ENCODE measurements at regions not wholly inside any gene's neighbourhood (a gene's known extent, or its start where the extent isn't known, plus 50 kb on each side); places are given as distances from the start of the nearest gene placed in this dataset.

DNA sequence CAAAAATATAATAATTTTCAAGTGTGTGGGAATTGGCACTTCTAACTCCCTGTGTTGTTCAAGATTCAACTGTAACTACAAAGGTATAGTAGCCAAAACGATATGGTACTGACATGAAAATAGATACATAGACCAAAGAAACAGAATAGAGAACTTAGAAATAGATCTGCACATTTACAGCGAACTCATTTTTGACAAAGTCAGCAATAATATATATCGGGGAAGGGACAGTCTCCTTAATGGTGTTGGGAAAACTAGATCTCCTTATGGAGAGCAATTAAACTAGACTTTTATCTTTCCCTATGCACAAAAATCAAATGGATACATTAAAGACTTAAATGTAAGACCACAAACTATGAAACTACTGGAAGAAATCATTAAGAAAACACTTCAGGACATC, 1530.6 kb upstream of the SLC39A10 start:
- FAIRE-seq, result no peak
- no TSS peak for BruUV-seq (replicated peaks)

More for the DNA sequence above, 1530.6 kb upstream of the SLC39A10 start:
- in situ Hi-C loops (cut with MboI) (no loop called here), intact Hi-C loops (cut with micrococcal nuclease; ENCODE audit: unreplicated experiment) (no loop called here)
- WGBS (ENCODE audit: insufficient coverage, insufficient replicate concordance, low lambda C conversion rate, missing lambda C conversion rate), result 66% methylated on average over 3 of the region's 3 CpGs
- DNase-seq (ENCODE audit: low read depth, low spot score) (no peak), ATAC-seq (no peak)
- TF ChIP-seq SUPT20H (IDR thresholded peaks at IDR 0.05; ENCODE audit: borderline replicate concordance, control insufficient read depth, low read depth, low read length), result no peak
- no peak for TF ChIP-seq ESRRA (IDR thresholded peaks at IDR 0.05; ENCODE audit: low read length)
- TF ChIP-seq E4F1 (IDR thresholded peaks at IDR 0.05; ENCODE audit: borderline replicate concordance, partially characterized antibody), result no peak
- no peak for TF ChIP-seq IKZF2 (IDR thresholded peaks at IDR 0.05)
- TF ChIP-seq MTA2 (IDR thresholded peaks at IDR 0.05; ENCODE audit: low read depth), result no peak
- TF ChIP-seq NR2C2 (IDR thresholded peaks at IDR 0.05; ENCODE audit: borderline replicate concordance, control insufficient read depth, insufficient read length, low read depth), result no peak
- TF ChIP-seq, protein P1, sequence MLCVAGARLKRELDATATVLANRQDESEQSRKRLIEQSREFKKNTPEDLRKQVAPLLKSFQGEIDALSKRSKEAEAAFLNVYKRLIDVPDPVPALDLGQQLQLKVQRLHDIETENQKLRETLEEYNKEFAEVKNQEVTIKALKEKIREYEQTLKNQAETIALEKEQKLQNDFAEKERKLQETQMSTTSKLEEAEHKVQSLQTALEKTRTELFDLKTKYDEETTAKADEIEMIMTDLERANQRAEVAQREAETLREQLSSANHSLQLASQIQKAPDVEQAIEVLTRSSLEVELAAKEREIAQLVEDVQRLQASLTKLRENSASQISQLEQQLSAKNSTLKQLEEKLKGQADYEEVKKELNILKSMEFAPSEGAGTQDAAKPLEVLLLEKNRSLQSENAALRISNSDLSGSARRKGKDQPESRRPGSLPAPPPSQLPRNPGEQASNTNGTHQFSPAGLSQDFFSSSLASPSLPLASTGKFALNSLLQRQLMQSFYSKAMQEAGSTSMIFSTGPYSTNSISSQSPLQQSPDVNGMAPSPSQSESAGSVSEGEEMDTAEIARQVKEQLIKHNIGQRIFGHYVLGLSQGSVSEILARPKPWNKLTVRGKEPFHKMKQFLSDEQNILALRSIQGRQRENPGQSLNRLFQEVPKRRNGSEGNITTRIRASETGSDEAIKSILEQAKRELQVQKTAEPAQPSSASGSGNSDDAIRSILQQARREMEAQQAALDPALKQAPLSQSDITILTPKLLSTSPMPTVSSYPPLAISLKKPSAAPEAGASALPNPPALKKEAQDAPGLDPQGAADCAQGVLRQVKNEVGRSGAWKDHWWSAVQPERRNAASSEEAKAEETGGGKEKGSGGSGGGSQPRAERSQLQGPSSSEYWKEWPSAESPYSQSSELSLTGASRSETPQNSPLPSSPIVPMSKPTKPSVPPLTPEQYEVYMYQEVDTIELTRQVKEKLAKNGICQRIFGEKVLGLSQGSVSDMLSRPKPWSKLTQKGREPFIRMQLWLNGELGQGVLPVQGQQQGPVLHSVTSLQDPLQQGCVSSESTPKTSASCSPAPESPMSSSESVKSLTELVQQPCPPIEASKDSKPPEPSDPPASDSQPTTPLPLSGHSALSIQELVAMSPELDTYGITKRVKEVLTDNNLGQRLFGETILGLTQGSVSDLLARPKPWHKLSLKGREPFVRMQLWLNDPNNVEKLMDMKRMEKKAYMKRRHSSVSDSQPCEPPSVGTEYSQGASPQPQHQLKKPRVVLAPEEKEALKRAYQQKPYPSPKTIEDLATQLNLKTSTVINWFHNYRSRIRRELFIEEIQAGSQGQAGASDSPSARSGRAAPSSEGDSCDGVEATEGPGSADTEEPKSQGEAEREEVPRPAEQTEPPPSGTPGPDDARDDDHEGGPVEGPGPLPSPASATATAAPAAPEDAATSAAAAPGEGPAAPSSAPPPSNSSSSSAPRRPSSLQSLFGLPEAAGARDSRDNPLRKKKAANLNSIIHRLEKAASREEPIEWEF (IDR thresholded peaks at IDR 0.05; ENCODE audit: insufficient replicate concordance, low read depth, low read length), result no peak
- TF ChIP-seq SIN3A (IDR thresholded peaks at IDR 0.05; ENCODE audit: low read depth, low read length), result no peak
- TF ChIP-seq BCL11A (IDR thresholded peaks at IDR 0.05; ENCODE audit: low read depth, low read length), result no peak
- TF ChIP-seq MEF2A (IDR thresholded peaks at IDR 0.05; ENCODE audit: insufficient read depth, low read depth, low read length), result no peak
- no peak for TF ChIP-seq ZNF622 (IDR thresholded peaks at IDR 0.05)
- no peak for TF ChIP-seq POLR2AphosphoS5 (IDR thresholded peaks at IDR 0.05; ENCODE audit: low read length)
- TF ChIP-seq TBL1XR1 (IDR thresholded peaks at IDR 0.05; ENCODE audit: low read depth, low read length), result no peak
- TF ChIP-seq TAF1 (IDR thresholded peaks at IDR 0.05; ENCODE audit: borderline replicate concordance, low read depth, low read length), result no peak
- TF ChIP-seq JUNB (IDR thresholded peaks at IDR 0.05), result no peak
- no peak overlapping the region for H2AFZ ChIP-seq (ENCODE audit: control insufficient read depth, low read depth, low read length)
- no peaks in the 10 kb centered on the region for H3K36me3 ChIP-seq (ENCODE audit: control insufficient read depth in 2 of 2, insufficient read depth in 2 of 2, low read length in 1 of 2)
- H3K4me3 ChIP-seq, result no peak overlapping the region
- H3K27me3 ChIP-seq (replicated peaks in 1 of 2; ENCODE audit: control insufficient read depth in 2 of 2, insufficient read depth in 2 of 2, low read length in 1 of 2), result no peaks in the 10 kb centered on the region
- H3K79me2 ChIP-seq (ENCODE audit: control insufficient read depth, insufficient read depth, low read length), result no peaks in the 10 kb centered on the region
- no peak overlapping the region for H3K27ac ChIP-seq (ENCODE audit: control insufficient read depth, insufficient read depth)
- no peak overlapping the region for H3K9ac ChIP-seq (ENCODE audit: control insufficient read depth, insufficient read depth, low read length)
- H3K9me3 ChIP-seq (replicated peaks; ENCODE audit: control insufficient read depth, insufficient read depth, low read length), result no peaks in the 10 kb centered on the region
- H4K20me1 ChIP-seq (ENCODE audit: control insufficient read depth, insufficient read depth), result no peaks in the 10 kb centered on the region
- ChIA-PET SMC1A (ENCODE audit: uncharacterized antibody, unreplicated experiment) (interaction anchor here (1.4 kb wide), 1 partner anchor 11 kb away, joined by 4 read pairs; no protein-coding TSS in a partner anchor), CTCF (no interaction called here), RAD21 (ENCODE audit: unreplicated experiment) (no interaction called here), POLR2A (no interaction called here)
- H3K4me2 ChIP-seq (ENCODE audit: control insufficient read depth, insufficient read depth), result no peak overlapping the region
- H3K4me1 ChIP-seq (ENCODE audit: control insufficient read depth, insufficient read depth, low read length), result no peaks in the 10 kb centered on the region

All from GM12878 (cell line).